PC-9 (cell line): ENCODE measurements at regions not wholly inside any gene's neighbourhood (a gene's known extent, or its start where the extent isn't known, plus 50 kb on each side); places are given as distances from the start of the nearest gene placed in this dataset.

Experiments used
- BruUV-seq: library from RNA; stranded (reverse); fragments of 400-500 nt; replicated peaks from 2 replicates; lab custom pipeline; 2021; lab: Mats Ljungman, UMichigan
- CTCF ChIA-PET: fragments of 300-600 bp; sonication (Branson Sonifier 250); formaldehyde crosslinking; loops from one replicate; lab custom pipeline; 2022; ENCODE audit warnings: antibody characterized with exemption; lab: Charles Lee
- POLR2A ChIA-PET: fragments of 300-600 bp; sonication (Branson Sonifier 250); formaldehyde crosslinking; loops from one replicate; lab custom pipeline; 2022; ENCODE audit warnings: antibody characterized with exemption; ENCODE audit not compliant: unreplicated experiment; lab: Charles Lee
- DNase-seq, 2 experiments: peaks; one replicate each; pipeline versions ENCODE4 v3.0.0 to v3.0.0-alpha.2; 2015 to 2022; ENCODE audit warnings: mixed read lengths in 1 of 2
- H2AFZ ChIP-seq: fragments of 200-600 bp; sonication (generic); 2 replicates; pipeline ENCODE4 v1.8.1; 2017; ENCODE audit warnings: antibody characterized with exemption
- H3F3A ChIP-seq: fragments of 200-600 bp; sonication (generic); 2 replicates; pipeline ENCODE4 v1.8.1; 2017; ENCODE audit warnings: antibody characterized with exemption, mild to moderate bottlenecking, low read depth; ENCODE audit not compliant: insufficient read depth
- H3K27ac ChIP-seq: fragments of 200-600 bp; sonication (generic); 2 replicates; pipeline ENCODE4 v1.6.1; 2016; ENCODE audit warnings: mixed run types
- H3K27me3 ChIP-seq: fragments of 200-600 bp; sonication (generic); 2 replicates; pipeline ENCODE4 v1.6.1; 2016; ENCODE audit warnings: low read depth, mixed run types; ENCODE audit not compliant: insufficient read depth
- H3K36me3 ChIP-seq: fragments of 200-600 bp; sonication (generic); 2 replicates; pipeline ENCODE4 v1.6.1; 2016; ENCODE audit warnings: low read depth, mixed run types
- H3K4me1 ChIP-seq: fragments of 200-600 bp; sonication (generic); replicated peaks from 2 replicates; pipeline ENCODE4 v1.6.1; 2016; ENCODE audit warnings: mixed run types; ENCODE audit not compliant: insufficient read depth
- H3K4me2 ChIP-seq: fragments of 200-600 bp; sonication (generic); 2 replicates; pipeline ENCODE4 v1.6.1; 2017; ENCODE audit warnings: mixed run types
- H3K4me3 ChIP-seq: fragments of 200-600 bp; sonication (generic); 2 replicates; pipeline ENCODE4 v1.6.1; 2016; ENCODE audit warnings: mixed run types
- H3K79me2 ChIP-seq: fragments of 200-600 bp; sonication (generic); 2 replicates; pipeline ENCODE4 v1.6.1; 2017; ENCODE audit warnings: low read depth, mixed run types
- H3K9me2 ChIP-seq: fragments of 200-600 bp; sonication (generic); 2 replicates; pipeline ENCODE4 v1.8.1; 2017; ENCODE audit warnings: mild to moderate bottlenecking; ENCODE audit not compliant: insufficient read depth
- H3K9me3 ChIP-seq: fragments of 200-600 bp; sonication (generic); 2 replicates; pipeline ENCODE4 v1.8.1; 2016; ENCODE audit warnings: low read depth; ENCODE audit not compliant: insufficient read depth
- H4K20me1 ChIP-seq: fragments of 200-600 bp; sonication (generic); 2 replicates; pipeline ENCODE4 v1.8.1; 2017; ENCODE audit not compliant: insufficient read depth
- EZH2 ChIP-seq: fragments of 200-600 bp; sonication (generic); IDR thresholded peaks from 2 replicates; pipeline ENCODE4 v1.8.0; 2017; ENCODE audit warnings: antibody characterized with exemption, low read depth
- intact Hi-C: fragments of 100-400 bp; cut with micrococcal nuclease; formaldehyde crosslinking; loops from one replicate; pipeline ENCODE4 v1.10.0; 2022; ENCODE audit not compliant: unreplicated experiment
- TF ChIP-seq, protein P1 (sequence below): fragments of 200-600 bp; sonication (generic); conservative IDR thresholded peaks from 2 replicates; pipeline ENCODE4 v1.6.1; 2017; ENCODE audit warnings: mixed run types, antibody characterized with exemption, mild to moderate bottlenecking, moderate library complexity

DNA sequence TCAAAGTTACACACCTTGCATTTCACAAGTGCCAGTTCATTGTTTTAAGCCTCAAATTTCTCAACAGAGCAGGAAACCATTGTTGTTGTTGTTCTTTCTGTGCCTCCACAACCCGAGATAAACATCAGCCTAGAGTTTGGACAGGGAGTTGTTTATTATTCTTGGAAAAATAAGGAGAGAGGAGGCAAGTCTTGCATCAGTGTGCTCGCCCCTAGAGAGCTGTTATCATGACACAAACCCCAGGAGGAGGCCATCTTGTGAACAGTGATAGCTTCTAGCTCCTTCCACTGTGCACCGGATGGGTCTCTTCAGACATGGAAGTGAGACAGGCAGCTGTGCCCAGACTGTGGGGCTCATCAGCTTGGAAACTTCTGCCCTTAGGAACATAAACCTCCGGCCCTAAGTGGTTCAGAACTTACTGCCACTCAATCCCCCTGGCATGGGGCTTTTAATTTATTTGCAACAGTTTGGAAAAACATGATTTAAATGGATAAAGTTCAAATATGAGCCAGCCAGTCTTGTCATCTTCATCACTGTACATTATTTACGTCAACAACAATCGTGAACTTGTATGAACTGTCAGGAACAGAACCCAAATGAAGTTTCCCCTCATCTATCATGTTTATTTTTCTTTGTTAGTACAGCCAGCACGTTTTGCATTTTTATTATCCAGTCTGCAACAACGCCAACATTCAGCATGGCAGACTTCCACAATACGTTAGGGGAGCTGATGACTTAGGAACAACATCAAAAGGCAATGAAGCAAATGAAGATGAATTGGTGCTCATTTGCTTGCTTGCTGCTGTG is 181.7 kb upstream of the S1PR3 start:
- POLR2A ChIA-PET = no interaction called here
- no peaks in the 10 kb centered on the region for H3K27me3 ChIP-seq
- TF ChIP-seq EZH2 = no peak
- TF ChIP-seq, protein P1, sequence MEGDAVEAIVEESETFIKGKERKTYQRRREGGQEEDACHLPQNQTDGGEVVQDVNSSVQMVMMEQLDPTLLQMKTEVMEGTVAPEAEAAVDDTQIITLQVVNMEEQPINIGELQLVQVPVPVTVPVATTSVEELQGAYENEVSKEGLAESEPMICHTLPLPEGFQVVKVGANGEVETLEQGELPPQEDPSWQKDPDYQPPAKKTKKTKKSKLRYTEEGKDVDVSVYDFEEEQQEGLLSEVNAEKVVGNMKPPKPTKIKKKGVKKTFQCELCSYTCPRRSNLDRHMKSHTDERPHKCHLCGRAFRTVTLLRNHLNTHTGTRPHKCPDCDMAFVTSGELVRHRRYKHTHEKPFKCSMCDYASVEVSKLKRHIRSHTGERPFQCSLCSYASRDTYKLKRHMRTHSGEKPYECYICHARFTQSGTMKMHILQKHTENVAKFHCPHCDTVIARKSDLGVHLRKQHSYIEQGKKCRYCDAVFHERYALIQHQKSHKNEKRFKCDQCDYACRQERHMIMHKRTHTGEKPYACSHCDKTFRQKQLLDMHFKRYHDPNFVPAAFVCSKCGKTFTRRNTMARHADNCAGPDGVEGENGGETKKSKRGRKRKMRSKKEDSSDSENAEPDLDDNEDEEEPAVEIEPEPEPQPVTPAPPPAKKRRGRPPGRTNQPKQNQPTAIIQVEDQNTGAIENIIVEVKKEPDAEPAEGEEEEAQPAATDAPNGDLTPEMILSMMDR = no peak
- H2AFZ ChIP-seq = 0 out of 2 replicates have a peak overlapping the region, but pooled peaks have one; percentile 52
- no peaks in the 10 kb centered on the region for H3K79me2 ChIP-seq
- H3F3A ChIP-seq = peaks cover 3% of the 10 kb centered on the region; the same call in 1 of the 2 replicates
- H3K36me3 ChIP-seq = no peaks in the 10 kb centered on the region
- intact Hi-C loops = loop anchor here (10.0 kb wide), 1 partner anchor 215 kb away; no protein-coding TSS in a partner anchor
- no peaks in the 10 kb centered on the region for H3K9me3 ChIP-seq
- CTCF ChIA-PET = no interaction called here
- H4K20me1 ChIP-seq = no peaks in the 10 kb centered on the region
- no peak overlapping the region for H3K4me2 ChIP-seq
- no TSS peak for BruUV-seq
- H3K9me2 ChIP-seq = no peaks in the 10 kb centered on the region
- no peak overlapping the region for H3K27ac ChIP-seq
- peaks cover under 1% of the 10 kb centered on the region for H3K4me1 ChIP-seq
- H3K4me3 ChIP-seq = no peak overlapping the region
- no peak for DNase-seq

DNA sequence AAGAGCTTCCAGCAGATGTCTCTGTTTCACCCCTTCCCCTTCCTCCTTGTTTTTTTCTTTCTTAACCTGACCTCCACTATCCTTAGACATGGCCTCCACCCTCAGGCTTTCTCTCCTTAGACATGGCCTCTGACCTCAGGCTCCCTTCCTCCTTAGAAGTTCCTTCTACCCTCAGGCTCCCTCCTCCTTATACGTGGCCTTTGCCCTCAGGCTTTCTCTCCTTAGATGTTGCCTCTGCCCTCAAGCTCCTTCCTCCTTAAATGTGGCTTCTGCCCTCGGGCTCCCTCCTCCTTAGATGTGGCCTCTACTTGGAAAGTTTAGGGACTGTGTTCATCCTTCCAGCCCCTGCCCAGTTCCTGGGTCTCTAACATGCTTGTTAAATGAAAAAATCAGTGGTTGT is 180.4 kb upstream of the S1PR3 start:
- no peak overlapping the region for H3K27ac ChIP-seq
- no peaks in the 10 kb centered on the region for H3K9me2 ChIP-seq
- BruUV-seq = no TSS peak
- no peak for DNase-seq
- H2AFZ ChIP-seq = no peak overlapping the region
- H3F3A ChIP-seq = 0 out of 2 replicates have a peak, but pooled peaks cover 3% of the 10 kb centered on the region
- intact Hi-C loops = loop anchor here (10.0 kb wide), 1 partner anchor 216 kb away; no protein-coding TSS in a partner anchor
- no peaks in the 10 kb centered on the region for H3K9me3 ChIP-seq
- no peak overlapping the region for H3K4me3 ChIP-seq
- ChIA-PET CTCF (no interaction called here), POLR2A (interaction anchor here (0.6 kb wide), 1 partner anchor 169 kb away, joined by 10 read pairs; no protein-coding TSS in a partner anchor)
- no peaks in the 10 kb centered on the region for H3K4me1 ChIP-seq
- no peaks in the 10 kb centered on the region for H4K20me1 ChIP-seq
- H3K79me2 ChIP-seq = no peaks in the 10 kb centered on the region
- H3K27me3 ChIP-seq = no peaks in the 10 kb centered on the region
- TF ChIP-seq, protein P1 = no peak
- TF ChIP-seq EZH2 = no peak
- no peaks in the 10 kb centered on the region for H3K36me3 ChIP-seq
- H3K4me2 ChIP-seq = no peak overlapping the region

DNA sequence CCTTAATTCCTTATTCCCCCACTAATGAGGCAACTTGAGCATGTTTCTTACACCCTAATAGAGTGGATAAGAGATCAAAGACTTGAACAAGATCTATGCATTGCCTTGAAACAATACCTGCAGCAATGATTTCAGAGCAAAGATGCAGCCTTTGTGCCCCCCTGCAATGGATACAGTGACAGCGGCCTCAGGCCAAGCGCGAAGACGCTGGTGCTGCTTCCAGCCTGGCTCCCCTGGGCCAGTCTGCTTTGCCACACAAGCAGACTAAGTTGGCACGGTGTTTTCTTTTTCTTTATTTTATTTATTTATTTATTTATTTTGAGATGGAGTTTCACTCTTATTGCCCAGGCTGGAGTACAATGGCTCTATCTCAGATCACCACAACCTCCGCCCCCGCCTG is 179.8 kb upstream of the S1PR3 start:
- Histone ChIP-seq H3K4me1 (no peaks in the 10 kb centered on the region), H3K36me3 (no peaks in the 10 kb centered on the region), H3K4me3 (no peak overlapping the region), H2AFZ (no peak overlapping the region), H3K9me2 (no peaks in the 10 kb centered on the region), H4K20me1 (no peaks in the 10 kb centered on the region), H3K27ac (no peak overlapping the region), H3K9me3 (no peaks in the 10 kb centered on the region), H3K4me2 (no peak overlapping the region), H3K27me3 (no peaks in the 10 kb centered on the region), H3K79me2 (no peaks in the 10 kb centered on the region), H3F3A (0 out of 2 replicates have a peak, but pooled peaks cover 3% of the 10 kb centered on the region)
- DNase-seq = no peak
- no peak for TF ChIP-seq EZH2
- intact Hi-C loops = loop anchor here (10.0 kb wide), 1 partner anchor 217 kb away; no protein-coding TSS in a partner anchor
- CTCF ChIA-PET = no interaction called here
- POLR2A ChIA-PET = no interaction called here
- no TSS peak for BruUV-seq
